ENCODE measurements at regions not wholly inside any gene's neighbourhood (a gene's known extent, or its start where the extent isn't known, plus 50 kb on each side); places are given as distances from the start of the nearest gene placed in this dataset.

- no peak for DNase-seq
Measured at GRCh38 chr12:124687174-124687902, 119.9 kb upstream of the NCOR2 start.

GRCh38 chr12:124686370-124687173 lies 119.2 kb upstream of the NCOR2 start:
- peak in 1 of 51 donors; percentile 18 for DNase-seq

GRCh38 chr12:124685689-124686369 lies 118.4 kb upstream of the NCOR2 start:
- DNase-seq = peak in 1 of 51 donors; percentile 48

- peak in 17 of 51 donors; percentile 15 to 89 (median 40) for DNase-seq
Measured at GRCh38 chr12:124684971-124685688, 117.7 kb upstream of the NCOR2 start.

- peak in 6 of 51 donors; percentile 18 to 56 (median 34) for DNase-seq
Measured at GRCh38 chr12:124684496-124684895, 117.1 kb upstream of the NCOR2 start.

GRCh38 chr12:124683152-124684124 lies 116.0 kb upstream of the NCOR2 start:
- no peak for DNase-seq

GRCh38 chr12:124682425-124683151 lies 115.2 kb upstream of the NCOR2 start:
- DNase-seq = no peak

- DNase-seq = no peak
Measured at GRCh38 chr12:124681779-124682391, 114.5 kb upstream of the NCOR2 start.

GRCh38 chr12:124680863-124681778 lies 113.7 kb upstream of the NCOR2 start:
- peak in 5 of 51 donors; percentile 25 to 65 (median 33) for DNase-seq

GRCh38 chr12:124679533-124680371 lies 112.3 kb upstream of the NCOR2 start:
- peak in 37 of 51 donors; percentile 14 to 83 (median 60) for DNase-seq

GRCh38 chr12:124679047-124679446 lies 111.6 kb upstream of the NCOR2 start:
- DNase-seq = no peak

- DNase-seq = no peak
Measured at GRCh38 chr12:124678421-124678893, 111.0 kb upstream of the NCOR2 start.

GRCh38 chr12:124677552-124678356 lies 110.3 kb upstream of the NCOR2 start:
- no peak for DNase-seq

GRCh38 chr12:124676714-124677462 lies 109.5 kb upstream of the NCOR2 start:
- no peak for DNase-seq

All from hypothalamus (tissue), 51 donors.